Fibroblast of the aortic adventitia (primary cell): ENCODE measurements at regions not wholly inside any gene's neighbourhood (a gene's known extent, or its start where the extent isn't known, plus 50 kb on each side); places are given as distances from the start of the nearest gene placed in this dataset.

Experiments
- DNase-seq: peaks from one replicate; pipeline ENCODE4 v3.0.0-alpha.2; 2010; ENCODE audit warnings: low read depth
- H3K4me3 ChIP-seq: 2 replicates; pipeline ENCODE4 v1.5.1; 2011; ENCODE audit warnings: low read depth, mild to moderate bottlenecking, control low read depth, low read length, moderate library complexity
- CTCF ChIP-seq: IDR thresholded peaks from 2 replicates; pipeline ENCODE4 v1.5.1; 2011; ENCODE audit warnings: mild to moderate bottlenecking, low read length, control low read depth, inconsistent platforms; ENCODE audit not compliant: insufficient read depth

- no peak for DNase-seq
- TF ChIP-seq CTCF = no peak
- no peak overlapping the region for H3K4me3 ChIP-seq
These were observed 82.6 kb upstream of the GYPA start for GRCh38 chr4:144223149-144223548.

GRCh38 chr4:144223661-144224060 lies 83.1 kb upstream of the GYPA start:
- no peak for DNase-seq
- no peak for TF ChIP-seq CTCF
- no peak overlapping the region for H3K4me3 ChIP-seq

GRCh38 chr4:144259285-144259684 lies 118.8 kb upstream of the GYPA start:
- no peak for TF ChIP-seq CTCF
- H3K4me3 ChIP-seq = no peak overlapping the region
- DNase-seq = no peak

- H3K4me3 ChIP-seq = no peak overlapping the region
- DNase-seq = no peak
- no peak for TF ChIP-seq CTCF
These were observed 126.6 kb upstream of the GYPA start for GRCh38 chr4:144267084-144267483.

- no peak for DNase-seq
- no peak overlapping the region for H3K4me3 ChIP-seq
- TF ChIP-seq CTCF = no peak
These were observed 140.2 kb upstream of the GYPA start for GRCh38 chr4:144280688-144281087.

GRCh38 chr4:144283526-144283925 lies 143.0 kb upstream of the GYPA start:
- no peak for TF ChIP-seq CTCF
- no peak for DNase-seq
- no peak overlapping the region for H3K4me3 ChIP-seq

GRCh38 chr4:144284026-144284425 lies 143.5 kb upstream of the GYPA start:
- DNase-seq = no peak
- no peak overlapping the region for H3K4me3 ChIP-seq
- TF ChIP-seq CTCF = no peak
